K562 (cell line): ENCODE measurements at regions not wholly inside any gene's neighbourhood (a gene's known extent, or its start where the extent isn't known, plus 50 kb on each side); places are given as distances from the start of the nearest gene placed in this dataset.

Experiments used
- ATAC-seq: fragments of 200-7000 bp; cut with Tn5 transposase; 3 replicates; pipeline ENCODE4 v1.9.1; 2020; ENCODE audit warnings: moderate library complexity
- BruUV-seq: library from RNA; stranded (reverse); fragments of 400-500 nt; replicated peaks from 2 replicates; lab custom pipeline; 2021; lab: Mats Ljungman, UMichigan
- CTCF ChIA-PET: fragments of 300-600 bp; formaldehyde crosslinking; extraction: SDS; loops from one replicate; lab custom pipeline; 2021; ENCODE audit warnings: low intra/inter-chr PET ratio; lab: Yijun Ruan, JAX
- POLR2A ChIA-PET: fragments of 300-600, 350-650 bp; sonication (Branson Sonifier 250); formaldehyde crosslinking; extraction: SDS; loops from one replicate; lab custom pipeline; 2021; ENCODE audit warnings: antibody characterized with exemption, inconsistent platforms; lab: Yijun Ruan, JAX
- DNase-seq, 4 experiments: peaks; one replicate each; pipeline versions ENCODE4 v3.0.0 to v3.0.0-alpha.2; 2011 to 2018; ENCODE audit warnings: low spot score in 3 of 4, mixed read lengths in 3 of 4; ENCODE audit errors: extremely low read depth in 1 of 4
- FAIRE-seq: peaks from 2 replicates; lab custom pipeline; 2011; peaks lifted over from hg19 to GRCh38; lab: Jason Lieb, UNC
- H2AFZ ChIP-seq: 2 replicates; pipeline ENCODE4 v1.6.0; 2011; ENCODE audit warnings: low read depth, low read length, control low read depth, inconsistent platforms
- H3K27ac ChIP-seq: fragments of 200-600 bp; 3 replicates; pipeline ENCODE4 v1.8.0; 2011; ENCODE audit warnings: low read depth, mild to moderate bottlenecking, control low read depth, inconsistent platforms, low read length, moderate library complexity, mixed read lengths; ENCODE audit errors: extremely low read depth
- H3K27me3 ChIP-seq, 2 experiments: fragments of 300-600 bp in 1 of 2; 2 replicates in 1 of 2; 3 replicates in 1 of 2; pipeline versions ENCODE4 v1.6.0 to v1.8.0; 2011; ENCODE audit warnings: inconsistent platforms in 2 of 2, low read length in 2 of 2, mild to moderate bottlenecking in 1 of 2, mixed read lengths in 1 of 2, moderate library complexity in 1 of 2; ENCODE audit not compliant: control insufficient read depth in 2 of 2, insufficient read depth in 2 of 2
- H3K36me3 ChIP-seq: fragments of 300-600 bp; 3 replicates; pipeline ENCODE4 v1.8.0; 2011; ENCODE audit warnings: mild to moderate bottlenecking, low read length, inconsistent platforms; ENCODE audit not compliant: control insufficient read depth, insufficient read depth
- H3K4me1 ChIP-seq, 2 experiments: fragments of 200-600 bp in 1 of 2; replicated peaks in 1 of 2; 2 replicates in 1 of 2; 3 replicates in 1 of 2; pipeline versions ENCODE4 v1.5.1 to v1.8.0; 2011; ENCODE audit warnings: inconsistent platforms in 2 of 2, low read length in 2 of 2, mild to moderate bottlenecking in 1 of 2, mixed read lengths in 1 of 2, moderate library complexity in 1 of 2; ENCODE audit not compliant: control insufficient read depth in 2 of 2, insufficient read depth in 2 of 2
- H3K4me2 ChIP-seq: 2 replicates; pipeline ENCODE4 v1.6.1; 2011; ENCODE audit warnings: low read length, control low read depth, inconsistent platforms, mixed read lengths; ENCODE audit not compliant: insufficient read depth
- H3K4me3 ChIP-seq: fragments of 200-600 bp; sonication (generic), shearing (Covaris generic); 2 replicates; pipeline ENCODE4 v1.5.1; 2016; ENCODE audit warnings: control low read depth, inconsistent platforms
- H3K79me2 ChIP-seq: fragments of 200-600 bp; 3 replicates; pipeline ENCODE4 v1.8.0; 2011; ENCODE audit warnings: low read length, inconsistent platforms; ENCODE audit not compliant: control insufficient read depth, insufficient read depth
- H3K9ac ChIP-seq, 2 experiments: 2 replicates each; pipeline versions ENCODE4 v1.6.0 to v1.6.1; 2011; ENCODE audit warnings: low read depth in 2 of 2, low read length in 2 of 2, control low read depth in 1 of 2, inconsistent platforms in 1 of 2, mild to moderate bottlenecking in 1 of 2, mixed read lengths in 1 of 2; ENCODE audit not compliant: insufficient read depth in 1 of 2
- H3K9me1 ChIP-seq: one replicate; pipeline ENCODE4 v1.6.0; 2011; ENCODE audit warnings: inconsistent platforms, mild to moderate bottlenecking, low read length, moderate library complexity; ENCODE audit not compliant: control insufficient read depth, insufficient read depth
- H3K9me3 ChIP-seq: replicated peaks from 2 replicates; pipeline ENCODE4 v1.5.1; 2011; ENCODE audit warnings: low read depth, low read length, inconsistent platforms; ENCODE audit not compliant: control insufficient read depth, insufficient read depth
- H4K20me1 ChIP-seq: replicated peaks from 2 replicates; pipeline ENCODE4 v1.6.1; 2011; ENCODE audit warnings: low read length, inconsistent platforms, mixed read lengths; ENCODE audit not compliant: control insufficient read depth, insufficient read depth
- ARID1B ChIP-seq: fragments of 450-650 bp; IDR thresholded peaks from 2 replicates; pipeline ENCODE4 v1.6.1; 2016; ENCODE audit warnings: antibody characterized with exemption, mild to moderate bottlenecking, inconsistent platforms
- CTCF ChIP-seq, 3 experiments: IDR thresholded peaks in 2 of 3; conservative IDR thresholded peaks in 1 of 3; 2 replicates each; pipeline ENCODE4 v1.5.1; 2011 to 2012; ENCODE audit warnings: low read length in 3 of 3, mild to moderate bottlenecking in 3 of 3, control low read depth in 2 of 3, improper control_type of control experiment in 1 of 3, inconsistent platforms in 1 of 3, low read depth in 1 of 3, mixed read lengths in 1 of 3, moderate library complexity in 1 of 3; ENCODE audit not compliant: insufficient read depth in 2 of 3
- ELK1 ChIP-seq: sonication (generic); formaldehyde crosslinking; IDR thresholded peaks from 2 replicates; pipeline ENCODE4 v1.8.1; 2022; ENCODE audit warnings: missing genetic modification reagents
- KAT7 ChIP-seq: sonication (generic); formaldehyde crosslinking; IDR thresholded peaks from 2 replicates; pipeline ENCODE4 v1.8.0; 2022; ENCODE audit warnings: missing genetic modification reagents, mild to moderate bottlenecking, borderline replicate concordance
- TCF7L2 ChIP-seq: fragments of 150-350 bp; IDR thresholded peaks from 2 replicates; pipeline ENCODE4 v1.6.1; 2016; ENCODE audit warnings: low read depth, mild to moderate bottlenecking, low read length, moderate library complexity
- ZNF280B ChIP-seq: fragments of 250-450 bp; sonication (Bioruptor Pico); IDR thresholded peaks from 2 replicates; pipeline ENCODE4 v1.5.1; 2021; ENCODE audit warnings: mild to moderate bottlenecking
- WGBS: fragments of 100-300 bp; shearing (Covaris generic); methylation state at CpG from one replicate; pipeline ENCODE4 v1.1.6; 2016; ENCODE audit warnings: low coverage, mixed read lengths; ENCODE audit not compliant: insufficient coverage; ENCODE audit errors: missing lambda C conversion rate; 5-methylcytosine and 5-hydroxymethylcytosine counted together
- in situ Hi-C: fragments of 300-500 bp; cut with MboI; formaldehyde crosslinking; loops from 4 replicates; pipeline ENCODE4 v1.15.0; 2018; ENCODE audit warnings: inconsistent platforms, mixed read lengths
- intact Hi-C: fragments of 100-400 bp; cut with micrococcal nuclease; formaldehyde crosslinking; loops from 2 replicates; pipeline ENCODE4 v1.14.2; 2022

DNA sequence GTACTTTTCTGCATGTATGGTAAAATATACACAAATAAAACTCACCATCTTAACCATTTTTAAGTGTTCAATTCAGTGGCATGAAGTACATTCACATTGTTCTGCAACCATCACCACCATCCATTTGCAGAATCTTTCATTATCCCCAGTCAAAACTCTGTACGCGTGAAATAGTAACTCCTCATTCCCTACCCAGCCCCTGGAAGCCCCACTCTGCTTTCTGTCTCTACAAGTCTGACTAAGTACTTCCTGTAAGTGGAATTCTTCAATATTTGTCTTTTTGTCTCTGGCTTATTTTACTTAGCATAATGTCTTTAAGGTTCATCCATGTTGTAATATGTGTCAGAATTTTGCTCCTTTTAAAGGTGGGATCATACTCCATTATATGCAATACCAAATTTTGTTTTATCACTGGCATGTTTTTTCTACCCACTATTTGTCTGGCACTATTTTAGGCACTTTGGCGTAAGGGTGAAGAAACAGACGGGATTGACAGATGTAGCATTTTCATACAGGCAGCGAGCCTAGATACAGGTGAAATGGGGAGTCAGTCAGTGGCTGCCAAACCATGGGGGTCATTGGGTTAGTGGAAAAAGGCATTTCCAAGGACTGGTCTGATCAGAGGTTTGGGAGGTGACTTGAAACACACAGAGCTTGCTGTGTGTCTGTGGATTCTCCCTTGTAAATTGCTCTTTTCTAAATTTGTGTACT lies 163.2 kb upstream of the MYCN start:
- intact Hi-C loops = no loop called here
- Histone ChIP-seq H3K9me3 (no peaks in the 10 kb centered on the region), H3K79me2 (no peaks in the 10 kb centered on the region), H2AFZ (no peak overlapping the region), H3K36me3 (no peaks in the 10 kb centered on the region), H3K4me3 (no peak overlapping the region), H3K4me1 (peaks cover 0 to 3% of the 10 kb centered on the region in 2 experiments; a peak in 1 of 5 replicates), H4K20me1 (no peaks in the 10 kb centered on the region; the same call in none of the 2 replicates), H3K9ac (no peak overlapping the region), H3K27me3 (peaks cover 2 to 32% of the 10 kb centered on the region in 2 experiments; a peak in 3 of 5 replicates), H3K9me1 (no peaks in the 10 kb centered on the region), H3K4me2 (no peak overlapping the region), H3K27ac (no peak overlapping the region)
- no TSS peak for BruUV-seq
- TF ChIP-seq KAT7 (CRISPR knock-in tag) (no peak), TCF7L2 (no peak), ZNF280B (CRISPR knock-in tag) (no peak), ARID1B (no peak), ELK1 (CRISPR knock-in tag) (no peak), CTCF (IDR thresholded peaks at IDR 0.05 in 2 of 3, conservative IDR thresholded peaks at IDR 0.05 in 1 of 3; ENCODE audit: insufficient read depth in 2 of 3, low read depth in 1 of 3, low read length in 3 of 3) (no peak)
- CTCF ChIA-PET = interaction anchor here (0.5 kb wide), 1 partner anchor 88 kb away, joined by 3 read pairs; no protein-coding TSS in a partner anchor
- POLR2A ChIA-PET = no interaction called here
- DNase-seq (no peak), ATAC-seq (no peak), FAIRE-seq (no peak)
- WGBS = 11% methylated on average over 5 of the region's 5 CpGs
- in situ Hi-C loops = no loop called here
